ENCODE measurements at regions not wholly inside any gene's neighbourhood (a gene's known extent, or its start where the extent isn't known, plus 50 kb on each side); places are given as distances from the start of the nearest gene placed in this dataset.

- Histone ChIP-seq H3K27ac (no peak overlapping the region), H3K4me1 (ENCODE audit: low read depth, poor library complexity, severe bottlenecking) (no peaks in the 10 kb centered on the region), H3K27me3 (ENCODE audit: insufficient read depth, low read depth) (no peaks in the 10 kb centered on the region), H3K4me2 (no peak overlapping the region), H3K79me2 (ENCODE audit: insufficient read depth, low read depth) (no peaks in the 10 kb centered on the region), H2AFZ (ENCODE audit: low read depth) (no peak overlapping the region), H3K4me3 (IDR thresholded peaks at IDR 0.05; ENCODE audit: insufficient read depth, low read depth, low read length) (no peak overlapping the region), H4K20me1 (ENCODE audit: insufficient read depth) (no peaks in the 10 kb centered on the region), H3K9ac (no peak overlapping the region), H3K36me3 (ENCODE audit: insufficient read depth) (no peaks in the 10 kb centered on the region)
- no peak for TF ChIP-seq CTCF (conservative IDR thresholded peaks at IDR 0.05; ENCODE audit: low read depth, low read length)
Observed at GRCh38 chr7:46173476-46174195, 252.6 kb upstream of the IGFBP3 start.

GRCh38 chr7:46170792-46171191 lies 249.7 kb upstream of the IGFBP3 start:
- Histone ChIP-seq H3K4me3 (IDR thresholded peaks at IDR 0.05; ENCODE audit: insufficient read depth, low read depth, low read length) (no peak overlapping the region), H3K4me1 (ENCODE audit: low read depth, poor library complexity, severe bottlenecking) (no peaks in the 10 kb centered on the region), H3K4me2 (no peak overlapping the region), H3K79me2 (ENCODE audit: insufficient read depth, low read depth) (no peaks in the 10 kb centered on the region), H2AFZ (ENCODE audit: low read depth) (no peak overlapping the region), H3K27me3 (ENCODE audit: insufficient read depth, low read depth) (no peaks in the 10 kb centered on the region), H3K36me3 (ENCODE audit: insufficient read depth) (no peaks in the 10 kb centered on the region), H3K9ac (no peak overlapping the region), H3K27ac (no peak overlapping the region), H4K20me1 (ENCODE audit: insufficient read depth) (no peaks in the 10 kb centered on the region)
- TF ChIP-seq CTCF (conservative IDR thresholded peaks at IDR 0.05; ENCODE audit: low read depth, low read length), result no peak

GRCh38 chr7:46170021-46170420 lies 248.9 kb upstream of the IGFBP3 start:
- Histone ChIP-seq H3K4me3 (IDR thresholded peaks at IDR 0.05; ENCODE audit: insufficient read depth, low read depth, low read length) (no peak overlapping the region), H4K20me1 (ENCODE audit: insufficient read depth) (no peaks in the 10 kb centered on the region), H3K36me3 (ENCODE audit: insufficient read depth) (no peaks in the 10 kb centered on the region), H3K79me2 (ENCODE audit: insufficient read depth, low read depth) (no peaks in the 10 kb centered on the region), H3K4me2 (no peak overlapping the region), H3K27me3 (ENCODE audit: insufficient read depth, low read depth) (no peaks in the 10 kb centered on the region), H3K4me1 (ENCODE audit: low read depth, poor library complexity, severe bottlenecking) (no peaks in the 10 kb centered on the region), H2AFZ (ENCODE audit: low read depth) (no peak overlapping the region), H3K9ac (no peak overlapping the region), H3K27ac (no peak overlapping the region)
- TF ChIP-seq CTCF (conservative IDR thresholded peaks at IDR 0.05; ENCODE audit: low read depth, low read length), result no peak

GRCh38 chr7:46169384-46169755 lies 248.3 kb upstream of the IGFBP3 start:
- H3K79me2 ChIP-seq (ENCODE audit: insufficient read depth, low read depth), result no peaks in the 10 kb centered on the region
- H3K9ac ChIP-seq, result no peak overlapping the region
- no peak overlapping the region for H3K4me2 ChIP-seq
- no peak overlapping the region for H3K4me3 ChIP-seq (IDR thresholded peaks at IDR 0.05; ENCODE audit: insufficient read depth, low read depth, low read length)
- H4K20me1 ChIP-seq (ENCODE audit: insufficient read depth), result no peaks in the 10 kb centered on the region
- H3K36me3 ChIP-seq (ENCODE audit: insufficient read depth), result no peaks in the 10 kb centered on the region
- no peaks in the 10 kb centered on the region for H3K4me1 ChIP-seq (ENCODE audit: low read depth, poor library complexity, severe bottlenecking)
- no peaks in the 10 kb centered on the region for H3K27me3 ChIP-seq (ENCODE audit: insufficient read depth, low read depth)
- TF ChIP-seq CTCF (conservative IDR thresholded peaks at IDR 0.05; ENCODE audit: low read depth, low read length), result no peak
- no peak overlapping the region for H2AFZ ChIP-seq (ENCODE audit: low read depth)
- H3K27ac ChIP-seq, result no peak overlapping the region
